Tibial artery (tissue), 4 donors: ENCODE measurements at regions not wholly inside any gene's neighbourhood (a gene's known extent, or its start where the extent isn't known, plus 50 kb on each side); places are given as distances from the start of the nearest gene placed in this dataset.

Source experiments
- DNase-seq, 2 donors: peaks; one replicate each; pipeline ENCODE4 v3.0.0-alpha.2; 2019
- H3K27ac ChIP-seq, 2 donors: fragments of 200-600 bp; sonication (generic) in 1 of 2; 1 replicate in 1 of 2; 2 replicates in 1 of 2; pipeline ENCODE4 v1.5.1; 2018 to 2019; ENCODE audit warnings: mild to moderate bottlenecking in 1 of 2
- H3K27me3 ChIP-seq, 2 donors: fragments of 200-600 bp; sonication (generic) in 1 of 2; one replicate each; pipeline versions ENCODE4 v1.5.1 to v1.6.0; 2016 to 2019
- H3K36me3 ChIP-seq, 3 donors: fragments of 200-600 bp; sonication (generic) in 2 of 3; one replicate each; pipeline ENCODE4 v1.5.1; 2016 to 2019; ENCODE audit warnings: mild to moderate bottlenecking in 2 of 3
- H3K4me1 ChIP-seq, 4 donors: fragments of 200-600 bp; sonication (generic) in 2 of 4; 1 replicate in 3 of 4; 2 replicates in 1 of 4; pipeline ENCODE4 v1.5.1; 2016 to 2019
- H3K4me3 ChIP-seq, 2 donors: fragments of 200-600 bp; sonication (generic) in 1 of 2; 1 replicate in 1 of 2; 2 replicates in 1 of 2; pipeline ENCODE4 v1.5.1; 2018 to 2019; ENCODE audit warnings: mild to moderate bottlenecking in 2 of 2
- H3K9me3 ChIP-seq, 3 donors: fragments of 200-600 bp; sonication (generic) in 1 of 3; one replicate each; pipeline ENCODE4 v1.5.1; 2016 to 2019
- CTCF ChIP-seq, 2 experiments: fragments of 200-600 bp in 1 of 2; fragments of 450-650 bp in 1 of 2; IDR thresholded peaks; one replicate each; pipeline ENCODE4 v1.5.1; 2017 to 2019; ENCODE audit warnings: antibody characterized with exemption in 2 of 2, mild to moderate bottlenecking in 1 of 2, moderate library complexity in 1 of 2
- intact Hi-C: fragments of 100-400 bp; cut with DNase I; formaldehyde crosslinking; loops from one replicate; pipeline ENCODE4 v1.15.0; 2023; ENCODE audit warnings: low total_unique reads

GRCh38 chr6:141848029-141848890 lies 284.5 kb upstream of the GJE1 start:
- Histone ChIP-seq H3K9me3 (no peaks in the 10 kb centered on the region), H3K27me3 (no peaks in the 10 kb centered on the region), H3K4me1 (no peaks in the 10 kb centered on the region), H3K27ac (no peak overlapping the region), H3K36me3 (no peaks in the 10 kb centered on the region), H3K4me3 (no peak overlapping the region)
- TF ChIP-seq CTCF (IDR thresholded peaks at IDR 0.05) = no peak
- DNase-seq = no peak
- intact Hi-C loops = no loop called here

- Histone ChIP-seq H3K27ac (no peak overlapping the region), H3K27me3 (no peaks in the 10 kb centered on the region), H3K4me3 (no peak overlapping the region), H3K36me3 (no peaks in the 10 kb centered on the region), H3K9me3 (no peaks in the 10 kb centered on the region), H3K4me1 (no peaks in the 10 kb centered on the region)
- no peak for DNase-seq
- intact Hi-C loops = no loop called here
- no peak for TF ChIP-seq CTCF (IDR thresholded peaks at IDR 0.05)
Measured at GRCh38 chr6:141846639-141847038, 286.1 kb upstream of the GJE1 start.

GRCh38 chr6:141843178-141843834 lies 289.4 kb upstream of the GJE1 start:
- no peak for DNase-seq
- H3K27me3 ChIP-seq = no peaks in the 10 kb centered on the region
- no peak overlapping the region for H3K4me3 ChIP-seq
- H3K4me1 ChIP-seq = no peaks in the 10 kb centered on the region
- no peaks in the 10 kb centered on the region for H3K36me3 ChIP-seq
- intact Hi-C loops = no loop called here
- no peak overlapping the region for H3K27ac ChIP-seq
- no peaks in the 10 kb centered on the region for H3K9me3 ChIP-seq
- TF ChIP-seq CTCF (IDR thresholded peaks at IDR 0.05) = no peak

- no peak for TF ChIP-seq CTCF (IDR thresholded peaks at IDR 0.05)
- H3K36me3 ChIP-seq = no peaks in the 10 kb centered on the region
- intact Hi-C loops = no loop called here
- no peak overlapping the region for H3K4me3 ChIP-seq
- no peaks in the 10 kb centered on the region for H3K9me3 ChIP-seq
- no peaks in the 10 kb centered on the region for H3K27me3 ChIP-seq
- no peak overlapping the region for H3K27ac ChIP-seq
- no peak for DNase-seq
- H3K4me1 ChIP-seq = peaks cover 0 to 7% (median 0%) of the 10 kb centered on the region in 4 donors
Measured at GRCh38 chr6:141833001-141833655, 299.6 kb upstream of the GJE1 start.

GRCh38 chr6:141830530-141830929 lies 302.2 kb upstream of the GJE1 start:
- Histone ChIP-seq H3K9me3 (no peaks in the 10 kb centered on the region), H3K27me3 (no peaks in the 10 kb centered on the region), H3K36me3 (no peaks in the 10 kb centered on the region), H3K4me3 (no peak overlapping the region), H3K27ac (no peak overlapping the region), H3K4me1 (peaks cover 0 to 7% (median 0%) of the 10 kb centered on the region in 4 donors)
- no peak for TF ChIP-seq CTCF (IDR thresholded peaks at IDR 0.05)
- DNase-seq = no peak
- intact Hi-C loops = no loop called here
